ENCODE measurements at regions not wholly inside any gene's neighbourhood (a gene's known extent, or its start where the extent isn't known, plus 50 kb on each side); places are given as distances from the start of the nearest gene placed in this dataset.

DNA sequence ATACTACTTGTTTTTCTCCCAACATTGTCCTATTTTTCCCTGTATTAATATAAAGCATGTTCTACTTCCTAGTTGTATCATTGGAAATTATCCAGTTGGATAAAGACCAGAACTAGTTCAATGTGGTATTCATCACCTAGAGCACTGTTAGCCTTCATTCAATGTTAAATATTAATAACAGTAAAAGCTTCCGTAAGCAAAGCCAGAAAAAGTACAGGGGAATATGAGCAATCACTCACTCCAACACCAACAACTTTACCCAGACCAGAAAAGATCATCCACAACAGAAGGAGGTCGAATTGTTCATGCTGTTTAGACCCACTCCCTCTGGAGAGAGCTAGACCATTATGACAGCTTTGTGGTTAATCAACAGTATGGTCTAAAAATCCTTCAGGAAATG is 728.4 kb downstream of the MAT2B start:
- TF ChIP-seq CTCF (IDR thresholded peaks at IDR 0.05; ENCODE audit: low read length) = no peak
- no peak overlapping the region for H2AFZ ChIP-seq (ENCODE audit: low read length)

GRCh38 chr5:164234321-164234720 is 728.9 kb downstream of the MAT2B start:
- Histone ChIP-seq H3K27me3 (ENCODE audit: insufficient read depth, low read length) (no peaks in the 10 kb centered on the region), H3K79me2 (ENCODE audit: insufficient read depth, low read length) (no peaks in the 10 kb centered on the region), H3K4me3 (ENCODE audit: low read depth, low read length, poor library complexity, severe bottlenecking) (no peak overlapping the region), H3K4me2 (ENCODE audit: low read length) (no peak overlapping the region), H3K36me3 (ENCODE audit: insufficient read depth, low read length) (no peaks in the 10 kb centered on the region), H3K9me3 (ENCODE audit: low read length) (no peaks in the 10 kb centered on the region), H3K9ac (ENCODE audit: low read length) (no peak overlapping the region), H3K9me2 (ENCODE audit: low read depth, low read length) (no peaks in the 10 kb centered on the region), H3K27ac (ENCODE audit: low read depth, low read length, poor library complexity, severe bottlenecking) (no peak overlapping the region), H2AFZ (ENCODE audit: low read length) (no peak overlapping the region), H4K20me1 (ENCODE audit: insufficient read depth, low read length) (no peaks in the 10 kb centered on the region), H3K4me1 (ENCODE audit: insufficient read depth, low read length, severe bottlenecking) (no peaks in the 10 kb centered on the region), H3F3A (ENCODE audit: insufficient read depth, low read length) (no peaks in the 10 kb centered on the region)
- TF ChIP-seq EZH2 (IDR thresholded peaks at IDR 0.05; ENCODE audit: borderline replicate concordance, low read length) = no peak
- TF ChIP-seq CTCF (IDR thresholded peaks at IDR 0.05; ENCODE audit: low read length) = no peak

More for the DNA sequence above, 728.4 kb downstream of the MAT2B start:
- Histone ChIP-seq H3K27me3 (ENCODE audit: insufficient read depth, low read length) (no peaks in the 10 kb centered on the region), H3K9me2 (ENCODE audit: low read depth, low read length) (no peaks in the 10 kb centered on the region), H3K4me2 (ENCODE audit: low read length) (no peak overlapping the region), H3K4me1 (ENCODE audit: insufficient read depth, low read length, severe bottlenecking) (no peaks in the 10 kb centered on the region), H3K27ac (ENCODE audit: low read depth, low read length, poor library complexity, severe bottlenecking) (no peak overlapping the region), H3K4me3 (ENCODE audit: low read depth, low read length, poor library complexity, severe bottlenecking) (no peak overlapping the region), H3K9me3 (ENCODE audit: low read length) (no peaks in the 10 kb centered on the region), H3K79me2 (ENCODE audit: insufficient read depth, low read length) (no peaks in the 10 kb centered on the region), H4K20me1 (ENCODE audit: insufficient read depth, low read length) (no peaks in the 10 kb centered on the region), H3K9ac (ENCODE audit: low read length) (no peak overlapping the region), H3K36me3 (ENCODE audit: insufficient read depth, low read length) (no peaks in the 10 kb centered on the region), H3F3A (ENCODE audit: insufficient read depth, low read length) (no peaks in the 10 kb centered on the region)

- Histone ChIP-seq H4K20me1 (ENCODE audit: insufficient read depth, low read length) (no peaks in the 10 kb centered on the region), H3K27ac (ENCODE audit: low read depth, low read length, poor library complexity, severe bottlenecking) (no peak overlapping the region), H3K4me3 (ENCODE audit: low read depth, low read length, poor library complexity, severe bottlenecking) (no peak overlapping the region), H3K4me1 (ENCODE audit: insufficient read depth, low read length, severe bottlenecking) (no peaks in the 10 kb centered on the region), H2AFZ (ENCODE audit: low read length) (no peak overlapping the region), H3K36me3 (ENCODE audit: insufficient read depth, low read length) (no peaks in the 10 kb centered on the region), H3K27me3 (ENCODE audit: insufficient read depth, low read length) (no peaks in the 10 kb centered on the region), H3K79me2 (ENCODE audit: insufficient read depth, low read length) (no peaks in the 10 kb centered on the region), H3K9me2 (ENCODE audit: low read depth, low read length) (no peaks in the 10 kb centered on the region), H3K9ac (ENCODE audit: low read length) (no peak overlapping the region), H3K4me2 (ENCODE audit: low read length) (no peak overlapping the region), H3F3A (ENCODE audit: insufficient read depth, low read length) (no peaks in the 10 kb centered on the region), H3K9me3 (ENCODE audit: low read length) (no peaks in the 10 kb centered on the region)
- TF ChIP-seq EZH2 (IDR thresholded peaks at IDR 0.05; ENCODE audit: borderline replicate concordance, low read length) (no peak), CTCF (IDR thresholded peaks at IDR 0.05; ENCODE audit: low read length) (no peak)
These were observed 730.0 kb downstream of the MAT2B start for GRCh38 chr5:164235300-164235891.
